HG03565 (cell line): ENCODE measurements at regions not wholly inside any gene's neighbourhood (a gene's known extent, or its start where the extent isn't known, plus 50 kb on each side); places are given as distances from the start of the nearest gene placed in this dataset.

ENCODE experiments used
- ATAC-seq: cut with Tn5 transposase; IDR thresholded peaks from one replicate; pipeline ENCODE4 v1.9.1; 2021; ENCODE audit warnings: mild to moderate bottlenecking, moderate library complexity; ENCODE audit not compliant: unreplicated experiment

- ATAC-seq: no peak
These were observed 251.7 kb upstream of the TBX3 start for GRCh38 chr12:114935658-114936057.

GRCh38 chr12:114933428-114934160 lies 249.6 kb upstream of the TBX3 start:
- ATAC-seq: no peak

GRCh38 chr12:114932806-114933205 lies 248.8 kb upstream of the TBX3 start:
- ATAC-seq: no peak

- ATAC-seq: no peak
These were observed 247.1 kb upstream of the TBX3 start for GRCh38 chr12:114931025-114931424.

- ATAC-seq: no peak
These were observed 242.4 kb upstream of the TBX3 start for GRCh38 chr12:114926341-114926740.

- ATAC-seq: no peak
These were observed 241.0 kb upstream of the TBX3 start for GRCh38 chr12:114924946-114925475.

- no peak for ATAC-seq
These were observed 237.8 kb upstream of the TBX3 start for GRCh38 chr12:114921781-114922180.

GRCh38 chr12:114920771-114921554 lies 237.0 kb upstream of the TBX3 start:
- ATAC-seq: no peak

GRCh38 chr12:114919479-114919878 lies 235.5 kb upstream of the TBX3 start:
- no peak for ATAC-seq

- ATAC-seq: no peak
These were observed 234.7 kb upstream of the TBX3 start for GRCh38 chr12:114918535-114919233.

- no peak for ATAC-seq
These were observed 234.0 kb upstream of the TBX3 start for GRCh38 chr12:114917953-114918352.

GRCh38 chr12:114917307-114917706 lies 233.3 kb upstream of the TBX3 start:
- ATAC-seq: no peak

GRCh38 chr12:114916541-114916940 lies 232.6 kb upstream of the TBX3 start:
- no peak for ATAC-seq

GRCh38 chr12:114916124-114916523 lies 232.1 kb upstream of the TBX3 start:
- ATAC-seq: no peak

- no peak for ATAC-seq
These were observed 230.2 kb upstream of the TBX3 start for GRCh38 chr12:114913871-114914801.

- no peak for ATAC-seq
These were observed 228.8 kb upstream of the TBX3 start for GRCh38 chr12:114912811-114913210.

GRCh38 chr12:114911196-114911595 lies 227.2 kb upstream of the TBX3 start:
- no peak for ATAC-seq

- ATAC-seq: no peak
These were observed 220.5 kb upstream of the TBX3 start for GRCh38 chr12:114904254-114905003.

- ATAC-seq: no peak
These were observed 219.2 kb upstream of the TBX3 start for GRCh38 chr12:114903083-114903691.
